A549 (cell line): ENCODE measurements at regions not wholly inside any gene's neighbourhood (a gene's known extent, or its start where the extent isn't known, plus 50 kb on each side); places are given as distances from the start of the nearest gene placed in this dataset.

ENCODE experiments used
- ATAC-seq, 2 experiments: fragments of 200-7000 bp in 1 of 2; fragments of >200 bp in 1 of 2; cut with Nextera tagmentation in 1 of 2; cut with Tn5 transposase in 1 of 2; 3 replicates each; pipeline versions ENCODE4 v1.8.0 to v1.9.1; 2018 to 2020; ENCODE audit warnings: mild to moderate bottlenecking in 1 of 2, moderate library complexity in 1 of 2
- CTCF ChIA-PET: fragments of 300-600 bp; sonication (Branson Sonifier 250); formaldehyde crosslinking; extraction: SDS; loops from one replicate; lab custom pipeline; 2021; ENCODE audit warnings: antibody characterized with exemption, inconsistent platforms; lab: Yijun Ruan, JAX
- POLR2A ChIA-PET: fragments of 350-600 bp; formaldehyde crosslinking; extraction: SDS; loops from one replicate; lab custom pipeline; 2021; ENCODE audit warnings: antibody characterized with exemption, inconsistent platforms; lab: Yijun Ruan, JAX
- DNase-seq, 2 experiments: peaks; one replicate each; pipeline versions ENCODE4 v3.0.0 to v3.0.0-alpha.2; 2011 to 2016; ENCODE audit warnings: low read depth in 1 of 2, low spot score in 1 of 2
- FAIRE-seq: peaks from 2 replicates; lab custom pipeline; 2011; peaks lifted over from hg19 to GRCh38; lab: Jason Lieb, UNC
- H3K27ac ChIP-seq, 2 experiments: fragments of >200 bp; sonication (Bioruptor Twin); formaldehyde crosslinking; 3 replicates each; pipeline ENCODE4 v1.5.1; 2016 to 2017
- H3K4me1 ChIP-seq: fragments of >200 bp; sonication (Bioruptor Twin); formaldehyde crosslinking; 3 replicates; pipeline ENCODE4 v1.6.1; 2016
- H3K4me2 ChIP-seq: fragments of >200 bp; sonication (Bioruptor Twin); formaldehyde crosslinking; 3 replicates; pipeline ENCODE4 v1.6.1; 2016
- H3K4me3 ChIP-seq: fragments of >200 bp; sonication (Bioruptor Twin); formaldehyde crosslinking; 3 replicates; pipeline ENCODE4 v1.5.1; 2016
- H3K9me3 ChIP-seq: fragments of >200 bp; sonication (Bioruptor Twin); formaldehyde crosslinking; 3 replicates; pipeline ENCODE4 v1.6.1; 2016
- CTCF ChIP-seq: fragments of >200 bp; sonication (Bioruptor Twin); formaldehyde crosslinking; IDR thresholded peaks from 3 replicates; pipeline ENCODE4 v1.5.1; 2016
- EHF ChIP-seq: fragments of 250-450 bp; sonication (Bioruptor Pico); IDR thresholded peaks from 2 replicates; pipeline ENCODE4 v1.5.0; 2020; ENCODE audit warnings: mild to moderate bottlenecking
- FOXS1 ChIP-seq: fragments of 250-450 bp; sonication (Bioruptor Pico); IDR thresholded peaks from 2 replicates; pipeline ENCODE4 v1.5.0; 2020; ENCODE audit warnings: mild to moderate bottlenecking, moderate library complexity
- HES2 ChIP-seq: fragments of >200 bp; sonication (Bioruptor Twin); formaldehyde crosslinking; IDR thresholded peaks from 2 replicates; pipeline ENCODE4 v1.6.1; 2016
- HOXA7 ChIP-seq: fragments of 250-450 bp; sonication (Bioruptor Pico); IDR thresholded peaks from 2 replicates; pipeline ENCODE4 v1.5.0; 2020; ENCODE audit warnings: mild to moderate bottlenecking, moderate library complexity
- KDM5A ChIP-seq: fragments of 200-600 bp; sonication (generic); IDR thresholded peaks from 2 replicates; pipeline ENCODE4 v1.6.1; 2016; ENCODE audit warnings: antibody characterized with exemption, mild to moderate bottlenecking
- MAFK ChIP-seq: fragments of 450-650 bp; IDR thresholded peaks from 2 replicates; pipeline ENCODE4 v1.6.1; 2014; ENCODE audit not compliant: partially characterized antibody
- MAX ChIP-seq: IDR thresholded peaks from 2 replicates; pipeline ENCODE4 v1.6.1; 2012
- NFE2L2 ChIP-seq: fragments of 150-350 bp; conservative IDR thresholded peaks from 2 replicates; pipeline ENCODE4 v1.6.1; 2014; ENCODE audit warnings: low read length
- RCOR1 ChIP-seq: fragments of 150-350 bp; IDR thresholded peaks from 2 replicates; pipeline ENCODE4 v1.6.1; 2014; ENCODE audit warnings: antibody characterized with exemption, low read length, low read depth
- SMC3 ChIP-seq: fragments of >200 bp; sonication (Bioruptor Twin); formaldehyde crosslinking; IDR thresholded peaks from 3 replicates; pipeline ENCODE4 v1.6.1; 2018; ENCODE audit warnings: inconsistent platforms
- SREBF2 ChIP-seq: fragments of 450-650 bp; IDR thresholded peaks from 2 replicates; pipeline ENCODE4 v1.6.1; 2014; ENCODE audit warnings: mild to moderate bottlenecking, moderate library complexity
- TP53 ChIP-seq: fragments of 250-450 bp; sonication (Bioruptor Pico); IDR thresholded peaks from 2 replicates; pipeline ENCODE4 v1.5.0; 2021; ENCODE audit warnings: mild to moderate bottlenecking, moderate library complexity
- USF2 ChIP-seq: fragments of 450-650 bp; IDR thresholded peaks from 2 replicates; pipeline ENCODE4 v1.6.1; 2014; ENCODE audit warnings: antibody characterized with exemption
- ZSCAN20 ChIP-seq: fragments of 250-450 bp; sonication (Bioruptor Pico); IDR thresholded peaks from 2 replicates; pipeline ENCODE4 v1.8.0; 2022; ENCODE audit warnings: mild to moderate bottlenecking, moderate library complexity
- WGBS: methylation state at CpG from one replicate; pipeline ENCODE4 v1.1.6; 2017; ENCODE audit errors: missing lambda C conversion rate; 5-methylcytosine and 5-hydroxymethylcytosine counted together
- TF ChIP-seq, protein P1 (sequence below): fragments of >200 bp; sonication (Bioruptor Twin); formaldehyde crosslinking; IDR thresholded peaks from 3 replicates; pipeline ENCODE4 v1.6.1; 2016
- TF ChIP-seq, protein P2 (sequence below): fragments of 250-450 bp; sonication (Bioruptor Pico); IDR thresholded peaks from 2 replicates; pipeline ENCODE4 v1.5.0; 2020; ENCODE audit warnings: low read depth, mild to moderate bottlenecking, moderate library complexity

- CTCF ChIA-PET: no interaction called here
These were observed 824.4 kb downstream of the EPHA4 start for GRCh38 chr2:220747736-220748135.

GRCh38 chr2:220748875-220749479 lies 823.1 kb downstream of the EPHA4 start:
- ATAC-seq: no peak
- WGBS: 50% methylated on average over 12 of the region's 12 CpGs

More at GRCh38 chr2:220747736-220748135, 824.4 kb downstream of the EPHA4 start:
- Histone ChIP-seq H3K27ac (no peak overlapping the region), H3K4me3 (no peak overlapping the region), H3K4me1 (no peaks in the 10 kb centered on the region), H3K9me3 (no peaks in the 10 kb centered on the region), H3K4me2 (no peak overlapping the region)
- DNase-seq (no peak), FAIRE-seq (no peak), ATAC-seq (no peak)
- TF ChIP-seq FOXS1 (CRISPR knock-in tag) (no peak), ZSCAN20 (CRISPR knock-in tag) (no peak), SREBF2 (no peak), NFE2L2 (peak; percentile 85), RCOR1 (no peak), EHF (CRISPR knock-in tag) (no peak), TP53 (CRISPR knock-in tag) (no peak), USF2 (no peak), HES2 (no peak), SMC3 (no peak), CTCF (no peak), HOXA7 (CRISPR knock-in tag) (no peak), MAX (no peak), MAFK (peak; percentile 93), KDM5A (no peak)
- TF ChIP-seq, protein P1, sequence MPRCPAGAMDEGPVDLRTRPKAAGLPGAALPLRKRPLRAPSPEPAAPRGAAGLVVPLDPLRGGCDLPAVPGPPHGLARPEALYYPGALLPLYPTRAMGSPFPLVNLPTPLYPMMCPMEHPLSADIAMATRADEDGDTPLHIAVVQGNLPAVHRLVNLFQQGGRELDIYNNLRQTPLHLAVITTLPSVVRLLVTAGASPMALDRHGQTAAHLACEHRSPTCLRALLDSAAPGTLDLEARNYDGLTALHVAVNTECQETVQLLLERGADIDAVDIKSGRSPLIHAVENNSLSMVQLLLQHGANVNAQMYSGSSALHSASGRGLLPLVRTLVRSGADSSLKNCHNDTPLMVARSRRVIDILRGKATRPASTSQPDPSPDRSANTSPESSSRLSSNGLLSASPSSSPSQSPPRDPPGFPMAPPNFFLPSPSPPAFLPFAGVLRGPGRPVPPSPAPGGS: no peak
- TF ChIP-seq, protein P2, sequence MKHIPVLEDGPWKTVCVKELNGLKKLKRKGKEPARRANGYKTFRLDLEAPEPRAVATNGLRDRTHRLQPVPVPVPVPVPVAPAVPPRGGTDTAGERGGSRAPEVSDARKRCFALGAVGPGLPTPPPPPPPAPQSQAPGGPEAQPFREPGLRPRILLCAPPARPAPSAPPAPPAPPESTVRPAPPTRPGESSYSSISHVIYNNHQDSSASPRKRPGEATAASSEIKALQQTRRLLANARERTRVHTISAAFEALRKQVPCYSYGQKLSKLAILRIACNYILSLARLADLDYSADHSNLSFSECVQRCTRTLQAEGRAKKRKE (CRISPR knock-in tag): no peak
- POLR2A ChIA-PET: no interaction called here
- 27% methylated on average over 1 of the region's 1 CpG for WGBS

More at GRCh38 chr2:220748875-220749479, 823.1 kb downstream of the EPHA4 start:
- DNase-seq: no peak
- FAIRE-seq: no peak
- Histone ChIP-seq H3K9me3 (no peaks in the 10 kb centered on the region), H3K4me1 (no peaks in the 10 kb centered on the region), H3K27ac (no peak overlapping the region), H3K4me3 (no peak overlapping the region), H3K4me2 (no peak overlapping the region)
- ChIA-PET POLR2A (no interaction called here), CTCF (no interaction called here)
- no peak for TF ChIP-seq USF2
